ENCODE measurements at regions not wholly inside any gene's neighbourhood (a gene's known extent, or its start where the extent isn't known, plus 50 kb on each side); places are given as distances from the start of the nearest gene placed in this dataset.

GRCh38 chr16:16864536-16864935, 485.6 kb downstream of the NPIPA7 start:
- TF ChIP-seq POLR2A (IDR thresholded peaks at IDR 0.05), result no peak
- TF ChIP-seq CTCF (IDR thresholded peaks at IDR 0.05), result no peak

Measured in prostate gland (tissue), 2 donors.